Testis (tissue), 2 donors: ENCODE measurements at regions not wholly inside any gene's neighbourhood (a gene's known extent, or its start where the extent isn't known, plus 50 kb on each side); places are given as distances from the start of the nearest gene placed in this dataset.

ENCODE experiments used
- DNase-seq: peaks from one replicate; pipeline ENCODE4 v3.0.0-alpha.2; 2019
- H3K27ac ChIP-seq, 2 donors: fragments of 200-600 bp; sonication (generic); one replicate each; pipeline ENCODE4 v1.5.1; 2019
- H3K27me3 ChIP-seq: fragments of 200-600 bp; sonication (generic); one replicate; pipeline ENCODE4 v1.5.1; 2019
- H3K36me3 ChIP-seq: fragments of 200-600 bp; sonication (generic); one replicate; pipeline ENCODE4 v1.5.1; 2017; ENCODE audit warnings: low read depth; ENCODE audit errors: missing control alignments
- H3K4me1 ChIP-seq: fragments of 200-600 bp; sonication (generic); one replicate; pipeline ENCODE4 v1.5.1; 2019
- H3K4me3 ChIP-seq, 2 donors: fragments of 200-600 bp; sonication (generic); one replicate each; pipeline ENCODE4 v1.5.1; 2017 to 2019
- H3K9me3 ChIP-seq: fragments of 200-600 bp; sonication (generic); one replicate; pipeline ENCODE4 v1.5.1; 2017
- CTCF ChIP-seq, 3 experiments: fragments of 450-650 bp in 2 of 3; fragments of 200-600 bp in 1 of 3; sonication (generic) in 1 of 3; IDR thresholded peaks; one replicate each; pipeline ENCODE4 v1.5.1; 2016 to 2019; ENCODE audit warnings: antibody characterized with exemption in 3 of 3, mild to moderate bottlenecking in 2 of 3, moderate library complexity in 1 of 3
- POLR2A ChIP-seq: fragments of 450-650 bp; IDR thresholded peaks from one replicate; pipeline ENCODE4 v1.6.1; 2017; ENCODE audit warnings: antibody characterized with exemption, mild to moderate bottlenecking, moderate library complexity
- WGBS, 2 donors: methylation state at CpG; one replicate each; pipeline ENCODE4 v1.1.5; 2018; 5-methylcytosine and 5-hydroxymethylcytosine counted together
- intact Hi-C: fragments of 100-400 bp; cut with DNase I; formaldehyde crosslinking; loops from one replicate; pipeline ENCODE4 v1.15.1; 2023; ENCODE audit warnings: low total_unique reads

DNA sequence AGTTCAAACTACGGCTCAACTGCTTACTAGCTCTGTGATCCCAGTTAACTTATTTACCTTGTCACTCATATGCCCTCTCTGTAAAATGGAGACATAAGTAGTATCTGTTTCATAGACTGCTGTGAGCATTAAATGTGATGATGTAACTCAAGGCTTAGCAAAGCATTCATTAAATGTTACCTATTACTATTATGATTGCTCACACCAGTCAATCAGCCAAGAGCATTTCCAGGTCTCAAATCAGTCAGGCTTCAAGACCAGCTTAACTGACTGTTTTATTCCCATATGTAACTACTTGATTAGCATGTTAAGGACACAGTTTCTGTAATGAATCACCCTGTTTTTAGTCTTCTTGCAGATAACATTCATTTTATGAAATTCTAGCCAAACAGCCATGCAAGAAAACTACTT, 413.3 kb downstream of the MLLT3 start:
- Histone ChIP-seq H3K27me3 (no peaks in the 10 kb centered on the region), H3K9me3 (no peaks in the 10 kb centered on the region), H3K4me1 (no peaks in the 10 kb centered on the region), H3K4me3 (no peak overlapping the region), H3K27ac (no peak overlapping the region), H3K36me3 (no peaks in the 10 kb centered on the region)
- intact Hi-C loops = no loop called here
- no peak for DNase-seq
- WGBS, 2 donors = 89 to 94% methylated on average over 1 of the region's 1 CpG
- no peak for TF ChIP-seq POLR2A
- TF ChIP-seq CTCF (IDR thresholded peaks at IDR 0.05) = no peak

DNA sequence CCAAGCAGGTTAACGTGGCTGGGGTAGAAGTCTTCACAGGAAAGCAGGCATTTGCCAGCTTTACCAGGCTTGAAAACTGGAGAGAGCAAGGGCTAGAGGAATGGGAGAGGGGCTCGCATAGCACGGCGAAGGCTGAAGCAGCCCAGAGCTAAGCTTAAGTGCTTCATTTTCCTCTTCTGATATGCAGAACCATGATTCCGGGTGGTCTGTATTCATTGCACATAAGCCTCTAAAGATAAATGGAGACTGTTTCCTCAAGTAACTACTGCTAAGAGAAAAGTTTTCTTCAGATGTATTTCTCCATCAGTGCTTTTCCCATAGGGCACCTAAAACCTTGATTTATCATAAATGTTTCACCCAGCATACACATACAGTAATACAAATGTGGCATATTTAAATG, 414.1 kb downstream of the MLLT3 start:
- Histone ChIP-seq H3K36me3 (no peaks in the 10 kb centered on the region), H3K27me3 (no peaks in the 10 kb centered on the region), H3K9me3 (no peaks in the 10 kb centered on the region), H3K27ac (no peak overlapping the region), H3K4me3 (no peak overlapping the region), H3K4me1 (no peaks in the 10 kb centered on the region)
- no peak for TF ChIP-seq CTCF (IDR thresholded peaks at IDR 0.05)
- no peak for TF ChIP-seq POLR2A
- WGBS, 2 donors = 93 to 94% methylated on average over 5 of the region's 5 CpGs
- intact Hi-C loops = no loop called here
- no peak for DNase-seq

GRCh38 chr9:20207176-20207575, 415.1 kb downstream of the MLLT3 start:
- Histone ChIP-seq H3K4me1 (no peaks in the 10 kb centered on the region), H3K4me3 (no peak overlapping the region), H3K36me3 (no peaks in the 10 kb centered on the region), H3K27me3 (no peaks in the 10 kb centered on the region), H3K9me3 (no peaks in the 10 kb centered on the region), H3K27ac (no peak overlapping the region)
- intact Hi-C loops = no loop called here
- 59 to 63% methylated on average over 1 of the region's 1 CpG for WGBS, 2 donors
- TF ChIP-seq POLR2A (no peak), CTCF (IDR thresholded peaks at IDR 0.05) (no peak)
- no peak for DNase-seq

DNA sequence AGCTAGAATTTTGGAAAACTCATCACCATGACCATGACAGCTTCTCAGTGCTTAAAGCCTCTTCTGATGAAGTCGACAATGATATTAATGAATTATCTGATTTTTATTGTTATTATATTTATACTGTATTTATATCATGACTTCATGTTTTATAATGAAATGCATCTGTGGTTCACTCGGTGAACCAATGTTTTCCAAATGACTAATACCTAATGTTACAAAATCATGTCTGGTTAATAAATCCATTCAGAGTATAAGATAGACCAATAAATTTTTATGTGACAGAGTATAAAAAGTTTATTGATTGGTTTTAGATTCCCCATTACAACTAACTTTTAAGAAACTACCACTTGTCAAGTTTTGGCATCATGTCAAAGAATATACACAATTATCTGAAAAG, 416.5 kb downstream of the MLLT3 start:
- Histone ChIP-seq H3K27me3 (no peaks in the 10 kb centered on the region), H3K9me3 (no peaks in the 10 kb centered on the region), H3K27ac (no peak overlapping the region), H3K36me3 (no peaks in the 10 kb centered on the region), H3K4me3 (no peak overlapping the region), H3K4me1 (no peaks in the 10 kb centered on the region)
- TF ChIP-seq POLR2A (no peak), CTCF (IDR thresholded peaks at IDR 0.05) (no peak)
- 96% methylated on average over 2 of the region's 2 CpGs for WGBS, 2 donors
- DNase-seq = no peak
- intact Hi-C loops = no loop called here

DNA sequence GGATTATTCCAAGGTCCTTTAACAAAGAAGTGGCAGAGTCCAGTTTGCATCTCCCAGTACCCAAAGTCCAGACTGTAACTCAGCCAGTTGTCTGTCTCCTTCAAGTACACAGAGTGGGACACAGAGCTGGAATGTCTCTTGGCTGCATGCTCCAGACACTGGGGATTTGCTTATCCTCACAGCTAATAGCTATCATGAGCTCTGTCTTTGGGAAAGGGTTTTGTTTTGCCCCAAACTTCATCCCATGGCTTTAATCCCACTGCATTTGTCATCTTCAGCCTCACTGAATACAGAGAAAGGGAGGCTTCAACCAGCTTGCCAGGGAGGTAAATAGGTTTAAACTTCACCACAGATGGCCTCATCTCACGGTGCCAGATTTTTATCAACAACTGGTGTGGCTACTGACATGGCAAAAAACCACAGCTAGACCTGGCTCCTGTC, 412.2 kb upstream of the SLC24A2 start:
- no peak for TF ChIP-seq CTCF (IDR thresholded peaks at IDR 0.05)
- no peak for TF ChIP-seq POLR2A
- H3K4me3 ChIP-seq = no peak overlapping the region
- intact Hi-C loops = no loop called here
- H3K27ac ChIP-seq = no peak overlapping the region
- no peaks in the 10 kb centered on the region for H3K9me3 ChIP-seq
- DNase-seq = no peak
- WGBS, 2 donors = 29 to 60% methylated on average over 1 of the region's 1 CpG
- no peaks in the 10 kb centered on the region for H3K36me3 ChIP-seq
- H3K4me1 ChIP-seq = no peaks in the 10 kb centered on the region
- H3K27me3 ChIP-seq = no peaks in the 10 kb centered on the region
